GM12878 (cell line): ENCODE measurements at regions not wholly inside any gene's neighbourhood (a gene's known extent, or its start where the extent isn't known, plus 50 kb on each side); places are given as distances from the start of the nearest gene placed in this dataset.

Experiments
- CBX5 ChIP-seq: sonication (generic); IDR thresholded peaks from 2 replicates; pipeline ENCODE4 v1.6.1; 2016; ENCODE audit warnings: low read depth, moderate library complexity, mild to moderate bottlenecking, inconsistent platforms
- CEBPB ChIP-seq, 2 experiments: fragments of 150-350 bp in 1 of 2; IDR thresholded peaks; 2 replicates each; pipeline ENCODE4 v1.6.1; 2012 to 2014; ENCODE audit warnings: low read depth in 2 of 2, low read length in 2 of 2, borderline replicate concordance in 1 of 2, inconsistent platforms in 1 of 2
- CTCF ChIP-seq, 3 experiments: IDR thresholded peaks in 2 of 3; conservative IDR thresholded peaks in 1 of 3; 2 replicates each; pipeline ENCODE4 v1.5.1; 2011; ENCODE audit warnings: low read depth in 3 of 3, low read length in 3 of 3, mild to moderate bottlenecking in 3 of 3, control low read depth in 2 of 3, moderate library complexity in 2 of 3, inconsistent platforms in 1 of 3, mixed read lengths in 1 of 3; ENCODE audit not compliant: control insufficient read depth in 2 of 3, insufficient read depth in 1 of 3; ENCODE audit errors: extremely low read depth in 1 of 3
- POLR2A ChIP-seq: IDR thresholded peaks from 2 replicates; pipeline ENCODE4 v1.6.1; 2011; ENCODE audit warnings: low read depth, mild to moderate bottlenecking, low read length
- POLR2AphosphoS2 ChIP-seq: IDR thresholded peaks from 2 replicates; pipeline ENCODE4 v1.6.1; 2011; ENCODE audit warnings: low read depth, mild to moderate bottlenecking, low read length, improper control_type of control experiment, moderate library complexity
- SMAD1 ChIP-seq: fragments of 450-650 bp; IDR thresholded peaks from 2 replicates; pipeline ENCODE4 v1.6.1; 2018; ENCODE audit warnings: mild to moderate bottlenecking, low read depth; ENCODE audit not compliant: partially characterized antibody
- SP1 ChIP-seq: IDR thresholded peaks from one replicate; pipeline ENCODE4 v1.6.1; 2011; ENCODE audit warnings: low read depth, low read length
- TAF1 ChIP-seq: IDR thresholded peaks from 2 replicates; pipeline ENCODE4 v1.6.1; 2011; ENCODE audit warnings: mild to moderate bottlenecking, low read depth, low read length, borderline replicate concordance
- TBL1XR1 ChIP-seq: IDR thresholded peaks from 2 replicates; pipeline ENCODE4 v1.6.1; 2012; ENCODE audit warnings: low read depth, low read length, improper control_type of control experiment
- ZBTB11 ChIP-seq: fragments of 450-650 bp; formaldehyde crosslinking; IDR thresholded peaks from 2 replicates; pipeline ENCODE4 v1.5.0; 2022; ENCODE audit warnings: mild to moderate bottlenecking, missing genetic modification characterization
- ZNF24 ChIP-seq: fragments of 450-650 bp; IDR thresholded peaks from 2 replicates; pipeline ENCODE4 v1.6.1; 2017; ENCODE audit warnings: antibody characterized with exemption, mild to moderate bottlenecking
- ZNF384 ChIP-seq: IDR thresholded peaks from 2 replicates; pipeline ENCODE4 v1.6.1; 2012; ENCODE audit warnings: low read depth, mild to moderate bottlenecking, low read length, improper control_type of control experiment, borderline replicate concordance
- TF ChIP-seq, protein P1 (sequence below): IDR thresholded peaks from 2 replicates; pipeline ENCODE4 v1.6.1; 2012; ENCODE audit warnings: low read depth, low read length, improper control_type of control experiment
- TF ChIP-seq, protein P2 (sequence below): IDR thresholded peaks from 2 replicates; pipeline ENCODE4 v1.6.1; 2012; ENCODE audit warnings: mild to moderate bottlenecking, low read depth, low read length

DNA sequence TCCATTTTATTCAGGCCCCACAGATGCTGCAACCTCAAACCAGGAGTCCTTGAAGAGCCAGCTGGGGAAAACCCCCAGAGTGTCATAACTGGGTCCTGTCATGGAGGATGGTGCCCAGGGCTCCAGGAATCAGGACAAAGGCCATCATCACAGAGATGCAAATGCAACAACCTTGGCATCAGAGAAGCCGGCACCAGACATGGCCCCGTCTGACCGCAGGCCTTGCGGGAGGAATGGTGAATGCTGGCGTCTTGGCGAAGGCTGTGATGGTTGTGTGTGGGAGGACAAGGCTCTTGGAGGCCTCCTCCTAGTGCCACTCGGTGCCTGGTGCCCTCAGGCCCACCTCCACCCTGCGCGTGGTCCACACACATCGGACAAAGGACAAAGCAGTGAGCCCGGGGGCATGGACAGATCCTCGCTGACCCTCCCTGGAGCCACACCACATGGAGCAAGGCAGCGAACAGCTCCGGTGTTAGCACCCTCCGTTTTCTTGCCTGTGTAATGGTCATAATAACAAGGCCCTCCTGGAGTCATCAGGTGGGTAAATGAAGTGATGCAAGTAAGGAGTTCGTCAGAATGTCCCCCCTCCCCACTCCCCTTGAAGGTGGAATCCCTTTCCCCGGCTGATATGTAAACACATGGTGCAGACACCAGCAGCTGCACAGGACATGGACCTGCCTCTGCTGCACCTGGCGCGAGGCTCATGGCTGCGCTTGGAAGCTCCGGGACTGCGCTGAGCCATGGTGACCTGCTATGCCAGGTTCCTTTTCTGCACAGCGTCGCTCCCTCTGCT is 380.7 kb downstream of the IRX2 start:
- TF ChIP-seq CTCF (IDR thresholded peaks at IDR 0.05 in 2 of 3, conservative IDR thresholded peaks at IDR 0.05 in 1 of 3; ENCODE audit: control insufficient read depth in 2 of 3, extremely low read depth in 1 of 3, insufficient read depth in 1 of 3, low read depth in 3 of 3, low read length in 3 of 3): no peak
- no peak for TF ChIP-seq CBX5
- no peak for TF ChIP-seq POLR2A
- TF ChIP-seq SP1: no peak
- TF ChIP-seq CEBPB (IDR thresholded peaks at IDR 0.05; ENCODE audit: borderline replicate concordance in 1 of 2, low read depth in 2 of 2, low read length in 2 of 2): no peak
- no peak for TF ChIP-seq ZBTB11 (CRISPR knock-in tag)
- TF ChIP-seq, protein P1, sequence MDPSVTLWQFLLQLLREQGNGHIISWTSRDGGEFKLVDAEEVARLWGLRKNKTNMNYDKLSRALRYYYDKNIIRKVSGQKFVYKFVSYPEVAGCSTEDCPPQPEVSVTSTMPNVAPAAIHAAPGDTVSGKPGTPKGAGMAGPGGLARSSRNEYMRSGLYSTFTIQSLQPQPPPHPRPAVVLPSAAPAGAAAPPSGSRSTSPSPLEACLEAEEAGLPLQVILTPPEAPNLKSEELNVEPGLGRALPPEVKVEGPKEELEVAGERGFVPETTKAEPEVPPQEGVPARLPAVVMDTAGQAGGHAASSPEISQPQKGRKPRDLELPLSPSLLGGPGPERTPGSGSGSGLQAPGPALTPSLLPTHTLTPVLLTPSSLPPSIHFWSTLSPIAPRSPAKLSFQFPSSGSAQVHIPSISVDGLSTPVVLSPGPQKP: no peak
- TF ChIP-seq TAF1: no peak
- TF ChIP-seq SMAD1: no peak
- TF ChIP-seq ZNF384: no peak
- TF ChIP-seq ZNF24: no peak
- no peak for TF ChIP-seq TBL1XR1
- no peak for TF ChIP-seq POLR2AphosphoS2
- TF ChIP-seq, protein P2, sequence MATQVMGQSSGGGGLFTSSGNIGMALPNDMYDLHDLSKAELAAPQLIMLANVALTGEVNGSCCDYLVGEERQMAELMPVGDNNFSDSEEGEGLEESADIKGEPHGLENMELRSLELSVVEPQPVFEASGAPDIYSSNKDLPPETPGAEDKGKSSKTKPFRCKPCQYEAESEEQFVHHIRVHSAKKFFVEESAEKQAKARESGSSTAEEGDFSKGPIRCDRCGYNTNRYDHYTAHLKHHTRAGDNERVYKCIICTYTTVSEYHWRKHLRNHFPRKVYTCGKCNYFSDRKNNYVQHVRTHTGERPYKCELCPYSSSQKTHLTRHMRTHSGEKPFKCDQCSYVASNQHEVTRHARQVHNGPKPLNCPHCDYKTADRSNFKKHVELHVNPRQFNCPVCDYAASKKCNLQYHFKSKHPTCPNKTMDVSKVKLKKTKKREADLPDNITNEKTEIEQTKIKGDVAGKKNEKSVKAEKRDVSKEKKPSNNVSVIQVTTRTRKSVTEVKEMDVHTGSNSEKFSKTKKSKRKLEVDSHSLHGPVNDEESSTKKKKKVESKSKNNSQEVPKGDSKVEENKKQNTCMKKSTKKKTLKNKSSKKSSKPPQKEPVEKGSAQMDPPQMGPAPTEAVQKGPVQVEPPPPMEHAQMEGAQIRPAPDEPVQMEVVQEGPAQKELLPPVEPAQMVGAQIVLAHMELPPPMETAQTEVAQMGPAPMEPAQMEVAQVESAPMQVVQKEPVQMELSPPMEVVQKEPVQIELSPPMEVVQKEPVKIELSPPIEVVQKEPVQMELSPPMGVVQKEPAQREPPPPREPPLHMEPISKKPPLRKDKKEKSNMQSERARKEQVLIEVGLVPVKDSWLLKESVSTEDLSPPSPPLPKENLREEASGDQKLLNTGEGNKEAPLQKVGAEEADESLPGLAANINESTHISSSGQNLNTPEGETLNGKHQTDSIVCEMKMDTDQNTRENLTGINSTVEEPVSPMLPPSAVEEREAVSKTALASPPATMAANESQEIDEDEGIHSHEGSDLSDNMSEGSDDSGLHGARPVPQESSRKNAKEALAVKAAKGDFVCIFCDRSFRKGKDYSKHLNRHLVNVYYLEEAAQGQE: no peak
